HG02852 (cell line): ENCODE measurements at regions not wholly inside any gene's neighbourhood (a gene's known extent, or its start where the extent isn't known, plus 50 kb on each side); places are given as distances from the start of the nearest gene placed in this dataset.

Source experiments
- ATAC-seq: cut with Tn5 transposase; IDR thresholded peaks from one replicate; pipeline ENCODE4 v1.9.1; 2021; ENCODE audit warnings: mild to moderate bottlenecking, moderate library complexity; ENCODE audit not compliant: unreplicated experiment

- no peak for ATAC-seq
Observed at GRCh38 chr21:16330908-16331268, 601.1 kb downstream of the USP25 start.

GRCh38 chr21:16337266-16337665 is 607.5 kb downstream of the USP25 start:
- no peak for ATAC-seq

GRCh38 chr21:16342932-16343331 is 613.1 kb downstream of the USP25 start:
- ATAC-seq: no peak

- no peak for ATAC-seq
Observed at GRCh38 chr21:16343776-16344175, 614.0 kb downstream of the USP25 start.

- ATAC-seq: no peak
Observed at GRCh38 chr21:16345757-16346156, 616.0 kb downstream of the USP25 start.

GRCh38 chr21:16347223-16347622 is 617.4 kb downstream of the USP25 start:
- ATAC-seq: no peak

- ATAC-seq: no peak
Observed at GRCh38 chr21:16353764-16354163, 624.0 kb downstream of the USP25 start.

GRCh38 chr21:16357994-16358393 is 628.2 kb downstream of the USP25 start:
- ATAC-seq: no peak

GRCh38 chr21:16358784-16359183 is 629.0 kb downstream of the USP25 start:
- no peak for ATAC-seq

- ATAC-seq: no peak
Observed at GRCh38 chr21:16363100-16363499, 633.3 kb downstream of the USP25 start.

GRCh38 chr21:16363518-16363917 is 633.7 kb downstream of the USP25 start:
- no peak for ATAC-seq

GRCh38 chr21:16366207-16366606 is 636.4 kb downstream of the USP25 start:
- ATAC-seq: no peak

GRCh38 chr21:16367079-16367478 is 637.3 kb downstream of the USP25 start:
- no peak for ATAC-seq

- ATAC-seq: no peak
Observed at GRCh38 chr21:16370186-16370585, 640.4 kb downstream of the USP25 start.

- ATAC-seq: no peak
Observed at GRCh38 chr21:16372586-16372985, 642.8 kb downstream of the USP25 start.

- no peak for ATAC-seq
Observed at GRCh38 chr21:16376673-16377072, 646.9 kb downstream of the USP25 start.

GRCh38 chr21:16377120-16377658 is 647.4 kb downstream of the USP25 start:
- no peak for ATAC-seq

- ATAC-seq: no peak
Observed at GRCh38 chr21:16377857-16378256, 648.1 kb downstream of the USP25 start.

- no peak for ATAC-seq
Observed at GRCh38 chr21:16378525-16378924, 648.7 kb downstream of the USP25 start.

- no peak for ATAC-seq
Observed at GRCh38 chr21:16388291-16388690, 658.5 kb downstream of the USP25 start.

- ATAC-seq: no peak
Observed at GRCh38 chr21:16388911-16389560, 659.3 kb downstream of the USP25 start.

GRCh38 chr21:16389643-16390042 is 659.9 kb downstream of the USP25 start:
- no peak for ATAC-seq

GRCh38 chr21:16395285-16395684 is 665.5 kb downstream of the USP25 start:
- ATAC-seq: no peak
